Loucy (cell line): ENCODE measurements at regions not wholly inside any gene's neighbourhood (a gene's known extent, or its start where the extent isn't known, plus 50 kb on each side); places are given as distances from the start of the nearest gene placed in this dataset.

Experiments used
- H2AFZ ChIP-seq: fragments of 200-600 bp; sonication (generic); 2 replicates; pipeline ENCODE4 v1.6.0; 2016; ENCODE audit warnings: antibody characterized with exemption, mild to moderate bottlenecking, low read length, moderate library complexity
- H3F3A ChIP-seq: fragments of 200-600 bp; 2 replicates; pipeline ENCODE4 v1.6.0; 2016; ENCODE audit warnings: antibody characterized with exemption, low read depth, mild to moderate bottlenecking
- H3K27me3 ChIP-seq: fragments of 200-600 bp; sonication (generic); 2 replicates; pipeline ENCODE4 v1.6.1; 2014; ENCODE audit warnings: low read length, mild to moderate bottlenecking; ENCODE audit not compliant: insufficient read depth, poor library complexity, severe bottlenecking
- H3K36me3 ChIP-seq: fragments of 200-600 bp; sonication (generic); 2 replicates; pipeline ENCODE4 v1.6.1; 2016; ENCODE audit warnings: low read length; ENCODE audit not compliant: insufficient read depth
- H3K4me1 ChIP-seq: fragments of 200-600 bp; sonication (generic); 2 replicates; pipeline ENCODE4 v1.5.1; 2014; ENCODE audit warnings: low read length, mild to moderate bottlenecking; ENCODE audit not compliant: insufficient read depth, poor library complexity, severe bottlenecking
- H3K4me2 ChIP-seq: fragments of 200-600 bp; sonication (generic); 2 replicates; pipeline ENCODE4 v1.6.0; 2014; ENCODE audit warnings: antibody characterized with exemption, low read length, low read depth, mild to moderate bottlenecking; ENCODE audit not compliant: poor library complexity, severe bottlenecking
- H3K4me3 ChIP-seq: fragments of 200-600 bp; sonication (generic); 2 replicates; pipeline ENCODE4 v1.5.1; 2014; ENCODE audit warnings: low read length, mild to moderate bottlenecking, mixed read lengths; ENCODE audit not compliant: poor library complexity, severe bottlenecking
- H3K79me2 ChIP-seq: fragments of 200-600 bp; sonication (generic); 2 replicates; pipeline ENCODE4 v1.6.1; 2014; ENCODE audit warnings: low read length; ENCODE audit not compliant: insufficient read depth
- H3K9ac ChIP-seq: fragments of 200-600 bp; sonication (generic); 2 replicates; pipeline ENCODE4 v1.6.0; 2014; ENCODE audit warnings: mild to moderate bottlenecking, low read depth, low read length, moderate library complexity; ENCODE audit not compliant: poor library complexity, severe bottlenecking
- H3K9me2 ChIP-seq: fragments of 200-600 bp; sonication (generic); replicated peaks from 2 replicates; pipeline ENCODE4 v1.6.1; 2016; ENCODE audit warnings: low read depth, low read length, mixed read lengths
- H3K9me3 ChIP-seq: fragments of 200-600 bp; sonication (generic); 2 replicates; pipeline ENCODE4 v1.6.1; 2014; ENCODE audit warnings: mild to moderate bottlenecking, antibody characterized with exemption, low read length, low read depth; ENCODE audit not compliant: insufficient read depth
- H4K20me1 ChIP-seq: fragments of 200-600 bp; sonication (generic); 2 replicates; pipeline ENCODE4 v1.6.0; 2014; ENCODE audit warnings: antibody characterized with exemption, low read length, mild to moderate bottlenecking; ENCODE audit not compliant: insufficient read depth, poor library complexity, severe bottlenecking
- EZH2phosphoT487 ChIP-seq: fragments of 200-600 bp; IDR thresholded peaks from 2 replicates; pipeline ENCODE4 v1.6.1; 2018; ENCODE audit warnings: antibody characterized with exemption, mild to moderate bottlenecking, moderate library complexity, borderline replicate concordance
- TF ChIP-seq, protein P1 (sequence below): fragments of 200-600 bp; sonication (generic); conservative IDR thresholded peaks from 2 replicates; pipeline ENCODE4 v1.5.1; 2014; ENCODE audit warnings: mild to moderate bottlenecking, antibody characterized with exemption, low read length

DNA sequence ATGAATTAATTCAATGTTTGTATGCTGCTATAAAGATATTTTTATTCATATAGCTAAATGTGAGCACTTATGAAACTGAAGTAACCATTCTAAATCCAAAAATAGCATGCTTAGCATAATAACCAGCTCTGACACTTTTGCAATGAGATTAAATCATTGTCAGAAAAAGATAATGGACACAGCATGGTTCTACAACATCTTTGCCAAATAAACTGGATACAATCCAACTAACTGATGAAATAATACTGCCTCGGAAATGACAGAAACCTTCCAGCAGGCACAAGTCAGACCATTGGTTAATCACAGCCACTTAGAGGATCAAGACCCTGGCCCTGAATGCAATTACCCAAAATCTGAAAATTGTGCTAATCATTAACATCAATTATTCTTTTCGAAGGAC lies 592.7 kb upstream of the ADGRL4 start:
- H3K27me3 ChIP-seq, result no peaks in the 10 kb centered on the region
- H3F3A ChIP-seq, result no peaks in the 10 kb centered on the region
- H3K9me3 ChIP-seq, result no peaks in the 10 kb centered on the region
- no peak overlapping the region for H3K4me3 ChIP-seq
- no peaks in the 10 kb centered on the region for H4K20me1 ChIP-seq
- TF ChIP-seq, protein P1, sequence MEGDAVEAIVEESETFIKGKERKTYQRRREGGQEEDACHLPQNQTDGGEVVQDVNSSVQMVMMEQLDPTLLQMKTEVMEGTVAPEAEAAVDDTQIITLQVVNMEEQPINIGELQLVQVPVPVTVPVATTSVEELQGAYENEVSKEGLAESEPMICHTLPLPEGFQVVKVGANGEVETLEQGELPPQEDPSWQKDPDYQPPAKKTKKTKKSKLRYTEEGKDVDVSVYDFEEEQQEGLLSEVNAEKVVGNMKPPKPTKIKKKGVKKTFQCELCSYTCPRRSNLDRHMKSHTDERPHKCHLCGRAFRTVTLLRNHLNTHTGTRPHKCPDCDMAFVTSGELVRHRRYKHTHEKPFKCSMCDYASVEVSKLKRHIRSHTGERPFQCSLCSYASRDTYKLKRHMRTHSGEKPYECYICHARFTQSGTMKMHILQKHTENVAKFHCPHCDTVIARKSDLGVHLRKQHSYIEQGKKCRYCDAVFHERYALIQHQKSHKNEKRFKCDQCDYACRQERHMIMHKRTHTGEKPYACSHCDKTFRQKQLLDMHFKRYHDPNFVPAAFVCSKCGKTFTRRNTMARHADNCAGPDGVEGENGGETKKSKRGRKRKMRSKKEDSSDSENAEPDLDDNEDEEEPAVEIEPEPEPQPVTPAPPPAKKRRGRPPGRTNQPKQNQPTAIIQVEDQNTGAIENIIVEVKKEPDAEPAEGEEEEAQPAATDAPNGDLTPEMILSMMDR, result no peak
- no peak for TF ChIP-seq EZH2phosphoT487
- no peaks in the 10 kb centered on the region for H3K4me1 ChIP-seq
- no peak overlapping the region for H2AFZ ChIP-seq
- H3K79me2 ChIP-seq, result no peaks in the 10 kb centered on the region
- H3K36me3 ChIP-seq, result no peaks in the 10 kb centered on the region
- H3K4me2 ChIP-seq, result no peak overlapping the region
- no peak overlapping the region for H3K9ac ChIP-seq
- H3K9me2 ChIP-seq, result no peaks in the 10 kb centered on the region

DNA sequence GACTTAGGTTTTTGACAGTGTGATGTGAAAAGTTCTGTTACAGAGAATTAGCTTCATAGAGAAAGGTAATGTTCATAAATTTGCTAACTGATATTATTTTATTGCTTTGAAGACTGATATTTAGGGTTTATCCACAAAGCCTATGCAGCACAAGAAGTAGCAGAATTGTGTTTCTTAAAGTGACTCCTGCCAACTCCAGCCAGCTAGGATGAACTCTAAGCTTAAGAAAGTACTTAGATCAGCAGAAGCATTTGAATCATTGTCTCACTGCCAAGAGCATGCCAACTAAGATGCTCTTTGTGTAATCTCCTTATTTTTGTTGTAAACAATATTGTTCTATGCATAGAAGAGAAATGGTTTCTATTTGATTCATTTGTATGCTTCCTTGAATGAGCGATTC lies 589.4 kb upstream of the ADGRL4 start:
- no peak overlapping the region for H3K9ac ChIP-seq
- no peaks in the 10 kb centered on the region for H3K36me3 ChIP-seq
- no peaks in the 10 kb centered on the region for H3K9me3 ChIP-seq
- TF ChIP-seq, protein P1, result no peak
- no peak for TF ChIP-seq EZH2phosphoT487
- no peaks in the 10 kb centered on the region for H3K27me3 ChIP-seq
- no peaks in the 10 kb centered on the region for H4K20me1 ChIP-seq
- no peak overlapping the region for H2AFZ ChIP-seq
- no peaks in the 10 kb centered on the region for H3K9me2 ChIP-seq
- no peaks in the 10 kb centered on the region for H3K4me1 ChIP-seq
- no peak overlapping the region for H3K4me3 ChIP-seq
- H3K4me2 ChIP-seq, result no peak overlapping the region
- H3F3A ChIP-seq, result no peaks in the 10 kb centered on the region
- H3K79me2 ChIP-seq, result no peaks in the 10 kb centered on the region

DNA sequence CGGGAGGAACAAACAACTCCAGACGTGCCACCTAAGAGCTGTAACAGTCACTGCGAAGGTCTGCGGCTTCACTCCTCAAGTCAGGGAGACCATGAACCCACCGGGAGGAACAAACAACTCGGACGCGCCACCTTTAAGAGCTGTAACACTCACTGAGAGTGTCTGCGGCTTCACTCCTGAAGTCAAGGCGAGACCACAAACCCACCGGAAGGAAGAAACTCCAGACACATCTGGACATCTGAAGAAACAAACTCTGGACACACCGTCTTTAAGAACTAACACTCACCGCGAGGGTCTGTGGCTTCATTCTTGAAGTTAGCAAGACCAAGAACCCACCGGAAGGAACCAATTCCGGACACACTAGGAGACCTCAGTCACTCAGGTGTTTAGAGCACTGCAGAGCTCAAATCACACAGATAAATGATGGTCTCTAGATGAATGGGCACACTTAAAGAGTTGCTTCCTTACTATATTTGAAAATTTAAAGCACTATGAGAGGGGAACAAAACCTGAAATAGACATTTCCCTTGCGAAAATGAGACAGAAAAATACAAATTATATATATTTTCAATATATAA lies 587.7 kb upstream of the ADGRL4 start:
- no peak overlapping the region for H2AFZ ChIP-seq
- TF ChIP-seq, protein P1, result no peak
- no peak for TF ChIP-seq EZH2phosphoT487
- H3K79me2 ChIP-seq, result no peaks in the 10 kb centered on the region
- H3K36me3 ChIP-seq, result no peaks in the 10 kb centered on the region
- no peaks in the 10 kb centered on the region for H3K9me3 ChIP-seq
- H4K20me1 ChIP-seq, result no peaks in the 10 kb centered on the region
- H3F3A ChIP-seq, result no peaks in the 10 kb centered on the region
- no peaks in the 10 kb centered on the region for H3K4me1 ChIP-seq
- no peak overlapping the region for H3K9ac ChIP-seq
- no peak overlapping the region for H3K4me2 ChIP-seq
- H3K27me3 ChIP-seq, result no peaks in the 10 kb centered on the region
- no peak overlapping the region for H3K4me3 ChIP-seq
- no peaks in the 10 kb centered on the region for H3K9me2 ChIP-seq
